Retinal pigment epithelial cell (primary cell): ENCODE measurements at regions not wholly inside any gene's neighbourhood (a gene's known extent, or its start where the extent isn't known, plus 50 kb on each side); places are given as distances from the start of the nearest gene placed in this dataset.

Experiments
- DNase-seq: peaks from one replicate; pipeline ENCODE4 v3.0.0-alpha.2; 2010; ENCODE audit warnings: low read depth
- H3K4me3 ChIP-seq: 2 replicates; pipeline ENCODE4 v1.5.1; 2011; ENCODE audit warnings: mild to moderate bottlenecking, low read length, control low read depth, moderate library complexity
- TF ChIP-seq, protein P1 (sequence below): conservative IDR thresholded peaks from 2 replicates; pipeline ENCODE4 v1.5.1; 2011; ENCODE audit warnings: low read depth, low read length, control low read depth, inconsistent platforms

DNA sequence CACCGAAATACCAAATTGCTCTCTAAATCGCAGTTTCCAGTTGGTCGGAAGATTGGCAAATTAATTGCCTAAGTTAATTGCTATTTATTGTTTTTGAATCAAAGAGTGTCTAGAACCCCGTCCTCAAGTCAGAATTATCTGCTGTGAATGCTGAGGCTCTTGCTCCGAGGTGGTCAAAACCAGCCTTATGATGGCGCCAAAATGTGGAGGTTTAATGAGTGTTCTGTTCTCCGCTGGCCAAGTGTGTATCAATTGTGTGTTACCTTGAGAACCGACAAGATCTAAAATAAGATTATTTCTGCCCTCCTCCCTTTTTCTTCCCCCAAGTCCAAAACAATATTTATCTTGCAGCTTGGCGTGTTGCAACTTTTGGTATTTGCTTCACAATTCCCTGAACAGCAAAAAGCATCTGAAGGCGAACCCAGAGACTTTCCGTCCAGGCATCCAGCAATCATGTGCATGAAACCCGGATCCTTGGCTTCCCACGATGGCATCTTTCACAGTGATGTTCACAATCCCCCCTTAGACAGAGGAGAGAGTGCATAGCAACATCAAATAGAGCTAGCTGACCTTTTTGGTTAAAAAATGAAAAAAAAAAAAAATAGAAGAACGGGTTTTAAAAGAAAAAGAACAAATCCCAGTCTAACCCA, 323.0 kb downstream of the MYCN start:
- DNase-seq, result no peak
- TF ChIP-seq, protein P1, sequence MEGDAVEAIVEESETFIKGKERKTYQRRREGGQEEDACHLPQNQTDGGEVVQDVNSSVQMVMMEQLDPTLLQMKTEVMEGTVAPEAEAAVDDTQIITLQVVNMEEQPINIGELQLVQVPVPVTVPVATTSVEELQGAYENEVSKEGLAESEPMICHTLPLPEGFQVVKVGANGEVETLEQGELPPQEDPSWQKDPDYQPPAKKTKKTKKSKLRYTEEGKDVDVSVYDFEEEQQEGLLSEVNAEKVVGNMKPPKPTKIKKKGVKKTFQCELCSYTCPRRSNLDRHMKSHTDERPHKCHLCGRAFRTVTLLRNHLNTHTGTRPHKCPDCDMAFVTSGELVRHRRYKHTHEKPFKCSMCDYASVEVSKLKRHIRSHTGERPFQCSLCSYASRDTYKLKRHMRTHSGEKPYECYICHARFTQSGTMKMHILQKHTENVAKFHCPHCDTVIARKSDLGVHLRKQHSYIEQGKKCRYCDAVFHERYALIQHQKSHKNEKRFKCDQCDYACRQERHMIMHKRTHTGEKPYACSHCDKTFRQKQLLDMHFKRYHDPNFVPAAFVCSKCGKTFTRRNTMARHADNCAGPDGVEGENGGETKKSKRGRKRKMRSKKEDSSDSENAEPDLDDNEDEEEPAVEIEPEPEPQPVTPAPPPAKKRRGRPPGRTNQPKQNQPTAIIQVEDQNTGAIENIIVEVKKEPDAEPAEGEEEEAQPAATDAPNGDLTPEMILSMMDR, result no peak
- H3K4me3 ChIP-seq, result no peak overlapping the region

DNA sequence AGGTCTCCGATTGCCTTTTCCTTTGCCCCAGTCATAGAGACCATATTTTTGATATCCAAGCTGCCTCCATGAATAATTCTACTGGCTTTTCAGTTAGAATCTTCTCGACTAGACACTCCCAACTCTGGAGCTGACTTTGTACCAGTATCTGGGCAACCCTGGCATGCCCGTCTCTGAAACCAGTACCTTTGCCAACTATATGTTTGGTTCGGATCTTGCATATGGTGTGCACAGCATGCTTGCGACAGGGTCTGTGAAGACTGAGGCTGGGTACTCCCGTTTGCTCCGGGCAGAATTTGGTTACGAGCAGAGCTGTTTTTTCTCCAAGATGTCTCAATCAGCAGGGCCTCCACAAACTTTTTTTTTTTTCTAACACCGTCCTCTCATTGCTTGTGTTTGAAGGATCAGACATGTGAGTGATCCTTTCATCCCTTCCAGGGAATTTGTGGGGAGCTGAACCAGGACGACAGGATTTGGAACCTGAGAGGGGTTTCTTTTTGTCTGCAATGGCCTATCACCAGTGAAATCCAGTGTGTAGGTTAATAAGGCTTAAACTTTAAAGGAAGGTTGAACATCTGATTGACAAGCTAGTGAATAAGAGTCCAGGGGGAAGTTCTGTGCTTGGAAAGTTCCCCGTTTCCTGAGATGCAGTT, 322.3 kb downstream of the MYCN start:
- no peak for DNase-seq
- TF ChIP-seq, protein P1, result no peak
- H3K4me3 ChIP-seq, result no peak overlapping the region

DNA sequence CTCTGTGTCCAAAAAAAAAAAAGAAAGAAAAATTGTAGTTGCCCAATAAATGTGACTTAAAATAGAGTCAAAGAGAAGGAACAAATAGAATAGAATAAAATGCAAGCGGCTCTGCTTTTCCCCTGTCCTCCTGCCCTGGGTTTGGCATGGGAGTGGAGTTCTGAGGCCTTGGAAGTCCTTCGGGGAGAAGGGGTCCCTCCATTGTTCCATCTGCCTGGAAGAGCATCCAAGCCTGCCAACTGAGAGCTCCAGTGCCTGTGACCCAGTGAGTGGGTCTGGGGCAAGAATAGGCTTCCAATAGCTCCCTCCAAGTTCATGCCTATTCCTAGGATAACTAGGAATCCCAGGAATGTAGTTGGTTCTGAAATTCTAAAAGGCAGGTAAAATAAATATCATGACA, 321.4 kb downstream of the MYCN start:
- H3K4me3 ChIP-seq, result no peak overlapping the region
- TF ChIP-seq, protein P1, result no peak
- DNase-seq, result no peak

DNA sequence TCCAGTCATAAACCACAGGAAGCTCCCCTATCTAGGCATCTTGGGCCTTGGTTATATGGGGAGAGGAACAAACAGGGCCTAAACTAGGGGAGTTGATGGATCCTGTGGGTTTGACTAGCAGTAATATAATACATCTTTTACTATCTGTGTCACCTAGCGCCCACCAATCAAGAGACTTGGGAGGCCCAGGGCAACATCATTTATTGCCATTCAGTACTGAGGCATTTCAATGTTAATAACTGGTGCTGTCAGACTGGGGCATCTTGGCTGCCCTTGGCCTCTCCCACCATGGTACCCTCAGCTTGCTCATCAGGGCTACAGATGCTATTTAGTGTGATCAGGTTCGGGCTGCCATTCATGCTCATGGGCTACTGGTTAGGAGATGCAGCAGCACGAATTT, 320.7 kb downstream of the MYCN start:
- DNase-seq, result no peak
- TF ChIP-seq, protein P1, result no peak

DNA sequence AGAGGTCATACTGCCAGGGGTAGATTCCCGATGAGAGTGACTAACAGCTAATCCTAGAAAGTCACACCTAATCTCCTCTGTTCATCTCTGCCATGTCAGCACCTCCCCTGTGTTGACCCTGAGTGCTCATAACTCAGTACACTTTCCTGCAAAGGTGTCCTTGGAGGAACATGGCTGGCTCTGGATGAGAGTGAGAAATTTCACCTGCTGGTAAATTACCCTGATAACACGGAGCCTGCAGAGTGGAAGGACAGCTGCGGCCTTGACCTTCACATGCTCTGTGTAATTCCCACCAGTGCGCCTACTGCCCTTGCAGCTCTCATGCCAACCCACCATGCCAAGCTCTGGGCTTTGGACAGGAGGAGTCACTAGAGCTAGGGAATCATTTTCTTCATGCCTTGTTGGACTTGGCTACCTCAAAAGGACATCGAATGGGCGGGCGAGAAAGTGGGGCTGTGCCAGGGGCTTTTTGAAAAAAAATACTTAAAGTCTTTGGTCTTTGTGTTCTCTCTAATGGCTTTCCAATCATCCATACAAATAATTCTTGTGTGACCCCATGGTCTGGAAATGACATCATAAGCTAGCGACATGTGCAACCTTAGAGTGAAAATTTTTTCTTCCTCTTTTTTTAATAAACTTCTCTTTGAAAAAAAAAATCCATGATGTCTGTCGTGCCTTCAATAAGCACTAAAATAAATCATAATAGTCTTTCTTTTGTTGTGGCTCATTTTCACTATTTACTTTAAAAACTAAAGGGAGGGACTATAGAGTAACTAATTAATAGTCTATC, 319.9 kb downstream of the MYCN start:
- DNase-seq, result no peak
- H3K4me3 ChIP-seq, result no peak overlapping the region
- TF ChIP-seq, protein P1, result no peak

More for the DNA sequence above, 320.7 kb downstream of the MYCN start:
- no peak overlapping the region for H3K4me3 ChIP-seq

DNA sequence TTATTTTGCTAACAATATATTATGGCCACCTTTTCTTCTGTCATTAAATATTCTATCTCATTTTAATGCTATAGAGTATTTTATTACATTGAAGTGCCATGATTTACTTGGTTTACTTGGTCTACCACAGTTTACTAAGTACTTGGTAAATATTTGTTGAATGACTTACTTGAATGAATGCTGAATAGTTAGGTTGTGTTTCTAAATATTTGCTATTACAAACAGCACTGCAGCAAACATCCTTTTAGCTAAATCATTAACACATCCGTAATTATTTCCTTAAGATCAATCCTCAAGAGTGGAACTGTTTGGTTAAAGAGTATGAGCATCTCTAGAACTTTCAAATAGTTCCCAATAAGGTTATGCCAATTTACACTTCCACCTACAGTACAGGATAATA, 318.7 kb downstream of the MYCN start:
- no peak overlapping the region for H3K4me3 ChIP-seq
- TF ChIP-seq, protein P1, result no peak
- DNase-seq, result no peak
